ENCODE measurements at regions not wholly inside any gene's neighbourhood (a gene's known extent, or its start where the extent isn't known, plus 50 kb on each side); places are given as distances from the start of the nearest gene placed in this dataset.

DNA sequence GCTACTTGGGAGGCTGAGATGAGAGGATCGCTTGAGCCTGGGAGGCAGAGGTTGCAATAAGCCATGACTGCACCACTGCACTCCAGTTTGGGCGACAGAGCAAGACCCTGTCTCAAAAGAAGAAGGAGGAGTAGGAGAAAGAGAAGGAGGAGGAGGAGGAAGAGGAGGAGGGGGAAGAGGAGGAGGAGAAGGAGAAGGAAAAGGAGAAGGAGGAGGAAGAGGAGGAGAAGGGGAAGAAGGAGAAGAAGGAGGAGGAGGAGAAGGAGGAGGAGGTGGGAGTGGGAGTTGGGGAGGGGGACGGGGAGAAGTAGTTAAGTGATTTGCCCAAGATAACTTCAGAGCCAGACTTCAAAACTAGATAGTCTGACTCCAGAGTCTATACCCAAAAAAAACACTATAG, 55.5 kb upstream of the FOXD3 start:
- TF ChIP-seq CTCF (IDR thresholded peaks at IDR 0.05) (no peak), EP300 (IDR thresholded peaks at IDR 0.05) (no peak), POLR2A (IDR thresholded peaks at IDR 0.05; ENCODE audit: low read depth) (no peak), POLR2AphosphoS5 (IDR thresholded peaks at IDR 0.05) (no peak)
- Histone ChIP-seq H3K4me3 (no peak overlapping the region), H3K36me3 (no peaks in the 10 kb centered on the region), H3K27ac (replicated peaks in 1 of 4) (no peak overlapping the region), H3K9me3 (no peaks in the 10 kb centered on the region), H3K27me3 (peaks cover 0 to 21% (median 0%) of the 10 kb centered on the region in 4 donors), H3K4me1 (no peaks in the 10 kb centered on the region)
- 85% methylated on average over 3 of the region's 3 CpGs for WGBS
- no peak for DNase-seq (ENCODE audit: extremely low spot score)
- intact Hi-C loops (cut with DNase I): no loop called here

DNA sequence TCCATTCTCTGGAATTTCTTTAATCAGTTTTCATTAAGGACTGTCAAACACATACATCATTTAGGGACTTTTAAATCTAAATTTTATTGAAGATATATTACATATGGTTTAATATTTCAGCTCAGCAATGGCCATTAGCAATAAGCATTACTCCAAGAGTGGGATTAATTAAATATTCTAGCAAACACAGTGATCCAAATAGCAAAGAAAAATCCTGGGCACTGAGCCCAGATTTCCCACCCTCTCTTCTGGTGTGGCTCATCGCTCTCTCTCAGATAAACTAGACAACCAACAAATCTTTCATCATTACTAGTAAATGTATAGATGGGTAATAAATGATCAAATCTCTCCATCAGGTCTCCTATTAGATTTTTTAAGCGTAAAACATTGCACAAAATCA, 53.5 kb upstream of the FOXD3 start:
- Histone ChIP-seq H3K27ac (replicated peaks in 1 of 4) (no peak overlapping the region), H3K4me1 (no peaks in the 10 kb centered on the region), H3K27me3 (peaks cover 0 to 31% (median 0%) of the 10 kb centered on the region in 4 donors), H3K4me3 (no peak overlapping the region), H3K9me3 (no peaks in the 10 kb centered on the region), H3K36me3 (no peaks in the 10 kb centered on the region)
- WGBS: 55% methylated on average over 2 of the region's 2 CpGs
- intact Hi-C loops (cut with DNase I): no loop called here
- TF ChIP-seq POLR2AphosphoS5 (IDR thresholded peaks at IDR 0.05) (no peak), POLR2A (IDR thresholded peaks at IDR 0.05; ENCODE audit: low read depth) (no peak), EP300 (IDR thresholded peaks at IDR 0.05) (no peak), CTCF (IDR thresholded peaks at IDR 0.05) (no peak)
- no peak for DNase-seq (ENCODE audit: extremely low spot score)

DNA sequence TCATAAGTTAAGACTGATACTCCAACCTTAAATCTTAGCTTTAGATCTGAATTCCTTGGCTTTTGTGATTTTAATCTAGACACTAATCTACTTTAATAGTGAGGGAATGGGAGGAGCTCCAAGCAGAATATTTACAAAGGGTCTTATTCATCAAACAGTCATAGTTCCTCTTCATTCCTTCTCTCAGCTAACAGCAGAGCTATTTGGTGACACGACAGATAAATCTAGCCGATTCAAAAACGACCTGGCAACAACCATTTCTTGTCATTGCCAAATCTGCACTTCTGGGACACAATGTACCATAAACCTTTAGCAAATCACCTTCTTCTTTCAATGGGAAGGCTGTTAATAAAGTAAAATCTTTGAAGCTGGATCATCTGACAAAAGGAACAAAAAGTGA, 52.8 kb upstream of the FOXD3 start:
- DNase-seq (ENCODE audit: extremely low spot score): no peak
- Histone ChIP-seq H3K4me1 (no peaks in the 10 kb centered on the region), H3K4me3 (no peak overlapping the region), H3K9me3 (no peaks in the 10 kb centered on the region), H3K36me3 (no peaks in the 10 kb centered on the region), H3K27me3 (peaks cover 0 to 31% (median under 1%) of the 10 kb centered on the region in 4 donors), H3K27ac (replicated peaks in 1 of 4) (peak overlapping the region in 1 of 4 donors; percentile 7)
- intact Hi-C loops (cut with DNase I): no loop called here
- WGBS: 38% methylated on average over 3 of the region's 3 CpGs
- TF ChIP-seq POLR2AphosphoS5 (IDR thresholded peaks at IDR 0.05) (no peak), POLR2A (IDR thresholded peaks at IDR 0.05; ENCODE audit: low read depth) (no peak), EP300 (IDR thresholded peaks at IDR 0.05) (no peak), CTCF (IDR thresholded peaks at IDR 0.05) (no peak)

Small RNAs in the stretch of these regions (small RNA-seq; reads per million reads assigned to genes)
- 0 reads per million in 3 donors for gene RNA5SP49
